GM19372 (cell line): ENCODE measurements at regions not wholly inside any gene's neighbourhood (a gene's known extent, or its start where the extent isn't known, plus 50 kb on each side); places are given as distances from the start of the nearest gene placed in this dataset.

Experiments
- ATAC-seq: cut with Tn5 transposase; IDR thresholded peaks from one replicate; pipeline ENCODE4 v1.9.1; 2021; ENCODE audit warnings: mild to moderate bottlenecking, low read depth, moderate library complexity; ENCODE audit not compliant: unreplicated experiment

DNA sequence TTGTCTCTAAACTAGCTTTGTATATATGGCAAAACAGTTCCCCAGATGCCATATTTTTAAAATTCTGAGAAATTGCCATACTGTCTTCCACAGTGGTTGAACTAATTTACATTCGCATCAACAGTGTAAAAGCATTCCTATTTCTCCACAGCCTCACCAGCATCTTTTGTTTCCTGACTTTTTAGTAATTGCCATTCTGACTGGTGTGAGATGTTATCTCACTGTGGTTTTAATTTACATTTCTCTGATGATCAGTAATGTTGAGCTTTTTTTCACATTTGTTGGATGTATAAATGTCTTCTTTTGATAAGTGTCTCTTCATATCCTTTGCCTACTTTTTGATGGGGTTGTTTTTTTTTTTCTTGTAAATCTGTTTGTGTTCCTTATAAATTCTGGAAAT lies 1222.7 kb upstream of the CITED2 start:
- no peak for ATAC-seq

- ATAC-seq, result no peak
Measured at GRCh38 chr6:140594806-140595128, 1220.3 kb upstream of the CITED2 start.

GRCh38 chr6:140592877-140593276 lies 1218.4 kb upstream of the CITED2 start:
- ATAC-seq, result no peak

- ATAC-seq, result no peak
Measured at GRCh38 chr6:140590641-140591040, 1216.2 kb upstream of the CITED2 start.

DNA sequence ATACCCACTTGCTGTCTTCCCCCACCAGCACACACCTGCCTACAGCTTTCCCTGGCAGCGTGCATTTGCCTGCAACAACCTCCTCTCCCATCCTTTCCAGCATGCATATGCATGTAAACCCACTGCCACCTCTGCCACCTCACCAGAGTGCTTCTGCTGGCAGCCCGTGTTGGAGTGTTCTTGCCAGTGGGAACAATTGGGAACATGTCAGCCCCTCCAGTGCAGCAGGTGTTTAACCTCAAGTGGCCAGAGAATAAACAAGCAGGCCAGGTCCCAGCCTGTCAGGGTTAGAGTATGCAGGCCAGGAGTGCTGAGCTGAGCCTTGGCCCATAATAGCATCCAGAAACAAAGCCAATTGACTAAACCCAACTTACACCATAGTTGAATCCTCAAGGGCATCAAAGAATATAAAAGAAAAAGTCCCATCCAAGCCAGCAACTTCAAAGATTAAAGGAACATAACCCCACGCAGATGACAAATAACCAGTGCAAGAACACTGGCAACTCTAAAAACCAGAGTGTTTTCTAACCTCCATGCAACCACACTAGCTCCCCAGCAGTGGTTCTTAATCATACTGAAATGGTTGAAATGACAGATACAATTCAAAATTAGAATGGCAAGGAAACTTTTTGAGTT lies 1212.1 kb upstream of the CITED2 start:
- ATAC-seq, result peak; percentile 76

DNA sequence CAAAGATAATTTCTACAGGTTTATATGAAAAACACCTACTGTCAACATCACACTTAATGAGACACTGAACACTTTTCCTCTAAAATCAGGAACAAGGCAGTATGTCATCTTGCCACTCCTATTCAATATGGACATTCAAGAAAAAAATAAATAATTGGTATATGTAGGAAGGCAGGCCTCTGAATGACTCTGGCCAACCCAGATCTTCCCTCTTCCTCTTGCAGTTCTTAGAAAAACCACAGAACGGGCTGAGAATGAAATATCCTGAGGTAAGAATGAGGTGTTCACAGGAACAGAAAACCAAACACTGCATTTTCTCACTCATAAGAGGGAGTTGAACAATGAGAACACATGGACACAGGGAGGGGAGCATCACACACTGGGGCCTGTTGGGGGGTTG lies 1207.2 kb upstream of the CITED2 start:
- ATAC-seq, result no peak

GRCh38 chr6:140579918-140580317 lies 1205.5 kb upstream of the CITED2 start:
- no peak for ATAC-seq

GRCh38 chr6:140576004-140576555 lies 1201.6 kb upstream of the CITED2 start:
- no peak for ATAC-seq

DNA sequence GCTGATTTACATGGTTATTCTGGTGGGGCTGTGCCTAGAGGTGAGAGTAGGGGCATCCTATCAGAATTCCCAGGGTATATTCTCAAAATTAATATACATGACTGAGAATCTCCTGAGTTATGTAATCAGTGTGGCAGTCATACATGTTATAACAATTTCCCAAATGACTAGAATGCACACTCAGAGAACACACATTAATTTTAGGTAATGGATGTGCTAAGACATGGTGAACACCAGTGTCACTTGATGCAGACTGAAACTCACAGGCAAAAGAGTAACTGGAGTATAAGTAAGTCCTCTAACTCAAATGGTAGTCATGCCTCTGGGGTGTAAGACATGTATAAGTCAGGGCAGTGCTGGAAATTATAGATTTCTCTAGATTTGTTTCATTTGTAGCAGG lies 1198.4 kb upstream of the CITED2 start:
- no peak for ATAC-seq

DNA sequence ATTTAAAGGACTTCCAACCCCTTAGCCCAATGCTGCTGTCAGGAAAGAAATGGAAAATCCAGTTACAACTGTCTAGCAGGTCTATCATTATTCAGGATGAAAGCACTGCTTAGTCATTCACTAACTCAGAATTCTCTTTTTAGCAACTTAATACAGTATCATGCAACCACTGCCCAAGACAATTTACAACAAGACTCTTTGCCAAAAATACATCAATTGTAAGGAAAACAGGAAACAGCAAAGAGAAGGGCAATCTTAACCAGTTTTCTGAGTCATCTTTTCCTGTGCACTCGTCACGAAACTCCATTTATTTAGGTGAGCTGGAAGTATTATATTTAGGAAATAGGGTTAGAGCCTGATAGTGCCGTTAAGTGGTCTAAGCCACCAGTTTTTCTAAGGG lies 1197.7 kb upstream of the CITED2 start:
- ATAC-seq, result no peak

DNA sequence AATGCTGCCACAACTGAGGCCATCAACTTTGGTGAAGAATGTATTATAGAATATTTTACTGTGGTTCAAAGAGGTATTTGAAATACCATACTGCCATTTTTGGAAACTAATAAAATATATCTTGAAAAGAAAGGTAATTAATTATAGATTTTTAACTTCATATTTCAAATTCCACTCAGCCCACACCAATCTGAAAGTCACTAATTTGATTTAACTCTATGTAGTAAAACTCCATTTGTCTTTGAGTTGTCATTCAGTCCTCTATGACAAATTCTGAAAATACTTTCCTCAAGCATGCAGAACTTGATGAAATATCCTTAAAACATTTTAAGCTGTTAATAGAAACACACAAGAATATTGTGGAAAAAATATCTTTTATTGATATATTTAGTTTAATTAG lies 1196.7 kb upstream of the CITED2 start:
- ATAC-seq, result no peak

GRCh38 chr6:140567466-140567865 lies 1193.0 kb upstream of the CITED2 start:
- no peak for ATAC-seq

- ATAC-seq, result no peak
Measured at GRCh38 chr6:140566781-140567277, 1192.4 kb upstream of the CITED2 start.

- no peak for ATAC-seq
Measured at GRCh38 chr6:140563728-140564127, 1189.3 kb upstream of the CITED2 start.

DNA sequence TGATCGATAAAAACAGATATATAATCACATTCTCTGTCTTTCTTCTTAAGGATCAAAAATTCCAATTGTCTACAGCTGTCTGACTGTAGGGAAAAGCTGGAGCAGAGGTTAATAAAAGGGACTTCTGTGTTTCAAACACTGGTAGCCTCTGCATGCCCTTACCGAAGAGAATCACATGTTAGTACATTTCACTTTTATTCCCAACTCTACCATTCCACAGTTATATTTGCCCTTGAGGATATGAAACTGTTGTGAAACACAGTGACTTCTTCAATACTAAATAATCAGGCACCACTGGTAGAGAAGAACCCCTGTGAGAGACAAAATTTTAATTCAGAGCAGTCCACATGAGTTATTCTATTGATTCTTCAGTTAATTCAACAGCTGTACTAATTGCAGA lies 1187.3 kb upstream of the CITED2 start:
- ATAC-seq, result no peak

DNA sequence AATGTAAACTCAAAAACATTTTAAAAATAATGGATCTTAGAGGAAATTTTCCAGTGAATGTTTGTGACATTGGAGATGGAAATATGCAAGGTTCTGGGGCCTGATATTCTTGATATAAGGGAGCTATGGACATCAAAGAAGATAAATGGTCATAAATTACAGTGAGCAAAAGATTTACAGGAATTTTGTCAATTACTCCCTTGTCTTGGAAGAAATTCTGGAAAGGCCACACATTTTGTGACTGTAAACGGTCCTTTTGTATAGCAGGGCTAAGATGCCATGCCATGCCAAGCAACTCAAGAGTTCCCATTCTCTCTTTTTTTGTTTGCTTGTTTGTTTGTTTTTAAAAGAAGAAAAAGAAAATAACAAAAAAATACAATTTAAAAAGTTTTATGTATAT lies 1186.2 kb upstream of the CITED2 start:
- ATAC-seq, result no peak

DNA sequence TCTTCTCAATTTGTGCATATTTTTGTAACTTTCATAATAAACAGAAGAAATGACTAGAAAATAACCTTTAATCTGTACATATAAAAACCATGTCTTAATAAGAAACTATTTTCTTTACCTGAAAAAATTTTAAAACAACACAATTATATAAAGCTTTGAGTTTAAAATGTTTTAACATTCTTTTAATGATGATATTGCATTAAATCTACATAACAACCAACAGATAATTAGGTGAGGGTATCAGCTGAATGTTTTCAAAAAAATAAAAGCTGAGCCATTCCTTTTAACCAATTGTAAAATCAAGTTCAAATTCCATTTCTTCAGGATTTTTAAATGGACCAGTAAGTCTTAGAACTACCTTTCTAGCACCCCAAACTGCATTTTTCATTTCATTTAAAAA lies 1185.0 kb upstream of the CITED2 start:
- no peak for ATAC-seq

GRCh38 chr6:140554421-140554820 lies 1180.0 kb upstream of the CITED2 start:
- ATAC-seq, result no peak

DNA sequence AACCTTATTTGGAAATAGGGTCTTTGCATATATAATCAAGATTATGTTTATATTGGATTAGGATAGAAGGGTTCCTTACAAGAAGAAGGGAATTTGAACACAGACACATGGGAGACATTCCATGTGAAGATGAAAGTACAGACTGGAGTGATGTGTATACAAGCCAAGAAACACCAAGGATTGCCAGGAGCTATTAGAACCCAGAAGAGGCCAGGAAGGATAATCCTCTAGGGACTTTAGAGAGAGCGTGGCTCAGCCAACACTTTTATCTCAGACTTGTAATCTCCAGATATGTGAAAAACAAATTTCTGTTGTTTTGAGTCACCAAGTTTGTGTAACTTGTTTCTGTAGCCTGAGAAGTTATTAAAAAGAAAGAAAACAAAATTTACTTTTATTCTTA lies 1173.9 kb upstream of the CITED2 start:
- no peak for ATAC-seq

- no peak for ATAC-seq
Measured at GRCh38 chr6:140546640-140547039, 1172.2 kb upstream of the CITED2 start.

DNA sequence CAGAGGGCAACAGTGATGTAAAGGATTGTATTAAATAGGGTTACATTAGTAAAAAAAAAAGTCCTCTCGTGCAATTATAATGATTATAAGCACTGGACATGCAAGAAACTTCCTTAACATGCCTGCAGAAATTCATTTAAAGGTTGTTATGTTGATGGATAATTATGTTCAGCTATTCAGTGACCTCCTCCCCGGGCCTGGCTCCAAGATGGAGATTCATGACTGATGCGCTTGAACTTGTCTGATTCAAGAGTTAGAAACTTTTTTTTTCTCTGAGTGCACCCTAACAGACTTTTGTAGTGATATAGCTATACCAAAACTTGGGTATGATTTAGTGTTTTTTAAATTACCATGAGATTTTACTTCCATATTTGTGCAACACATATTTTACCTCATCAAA lies 1170.0 kb upstream of the CITED2 start:
- ATAC-seq, result no peak

GRCh38 chr6:140542863-140543262 lies 1168.4 kb upstream of the CITED2 start:
- no peak for ATAC-seq

DNA sequence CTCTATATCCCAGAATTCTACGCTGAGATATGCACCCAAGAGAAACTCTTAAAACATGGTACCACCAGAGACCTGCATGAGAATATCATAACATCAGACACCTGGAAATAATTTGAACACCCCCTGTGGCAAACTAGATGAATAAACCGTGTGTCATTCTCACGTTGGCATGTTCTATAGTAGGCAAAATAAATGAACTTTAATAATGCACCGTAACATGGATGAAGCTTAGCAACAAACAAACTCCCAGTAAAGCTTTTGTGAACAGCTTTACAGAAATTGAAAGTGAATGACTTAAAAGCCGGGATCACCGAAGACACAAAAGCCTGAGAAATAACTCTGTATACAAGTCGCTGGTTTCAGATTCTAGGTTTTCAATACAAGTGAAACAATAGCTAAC lies 1166.8 kb upstream of the CITED2 start:
- no peak for ATAC-seq
